Right atrium auricular region (tissue), 2 donors: ENCODE measurements at regions not wholly inside any gene's neighbourhood (a gene's known extent, or its start where the extent isn't known, plus 50 kb on each side); places are given as distances from the start of the nearest gene placed in this dataset.

Experiments
- DNase-seq: peaks from one replicate; pipeline ENCODE4 v3.0.0-alpha.2; 2019; ENCODE audit warnings: low spot score
- H3K27ac ChIP-seq, 2 donors: fragments of 200-600 bp; sonication (generic); 1 replicate in 1 of 2; 2 replicates in 1 of 2; pipeline ENCODE4 v1.5.1; 2016 to 2019
- H3K27me3 ChIP-seq, 2 donors: fragments of 200-600 bp; sonication (generic); one replicate each; pipeline versions ENCODE4 v1.5.1 to v1.6.0; 2017 to 2019
- H3K36me3 ChIP-seq: fragments of 200-600 bp; sonication (generic); one replicate; pipeline ENCODE4 v1.5.1; 2016
- H3K4me1 ChIP-seq, 2 donors: fragments of 200-600 bp; sonication (generic); one replicate each; pipeline versions ENCODE4 v1.5.1 to v1.6.0; 2017 to 2019
- H3K4me3 ChIP-seq, 2 donors: fragments of 200-600 bp; sonication (generic); 1 replicate in 1 of 2; 2 replicates in 1 of 2; pipeline ENCODE4 v1.5.1; 2017 to 2019; ENCODE audit warnings: mild to moderate bottlenecking in 1 of 2, moderate library complexity in 1 of 2
- H3K9me3 ChIP-seq, 2 donors: fragments of 200-600 bp; sonication (generic); one replicate each; pipeline ENCODE4 v1.5.1; 2019
- TF ChIP-seq, protein P1 (sequence below), 2 donors: fragments of 200-600 bp; sonication (generic); IDR thresholded peaks; one replicate each; pipeline ENCODE4 v1.5.1; 2019; ENCODE audit warnings: antibody characterized with exemption in 2 of 2

DNA sequence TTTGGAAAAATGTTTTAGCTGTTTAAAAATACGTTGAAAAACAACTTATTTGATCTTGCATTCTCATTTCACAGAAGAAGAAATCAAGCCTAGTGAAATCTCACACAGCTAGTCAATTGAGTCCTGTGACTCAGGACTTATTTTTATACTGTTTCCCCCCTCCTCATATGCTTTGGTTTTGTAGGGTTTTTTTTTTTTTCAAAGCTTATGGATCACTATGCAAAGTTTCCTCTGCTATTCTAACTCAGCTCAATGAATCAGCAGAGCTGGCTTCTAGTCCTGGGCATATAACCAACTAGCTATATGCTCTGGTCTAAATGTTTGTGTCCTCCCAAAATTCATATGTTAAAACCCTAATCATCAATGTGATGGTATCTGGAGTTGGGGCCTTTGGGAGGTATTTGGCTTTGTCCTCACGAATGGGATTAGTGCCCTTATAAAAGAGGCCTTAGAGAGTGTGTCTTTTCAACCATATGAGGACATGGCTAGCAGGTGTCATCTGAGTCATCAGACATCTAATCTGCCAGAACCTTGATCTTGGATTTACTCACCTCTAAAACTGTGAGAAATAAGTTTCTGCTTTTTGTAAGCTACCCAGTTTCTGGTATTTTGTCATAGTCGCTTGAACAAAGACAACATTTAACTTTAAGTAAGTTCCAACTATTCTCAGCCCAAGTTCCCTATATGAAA, 317.2 kb upstream of the C1orf87 start:
- no peaks in the 10 kb centered on the region for H3K9me3 ChIP-seq
- H3K4me3 ChIP-seq, result no peak overlapping the region
- H3K27me3 ChIP-seq, result no peaks in the 10 kb centered on the region
- DNase-seq, result no peak
- TF ChIP-seq, protein P1, sequence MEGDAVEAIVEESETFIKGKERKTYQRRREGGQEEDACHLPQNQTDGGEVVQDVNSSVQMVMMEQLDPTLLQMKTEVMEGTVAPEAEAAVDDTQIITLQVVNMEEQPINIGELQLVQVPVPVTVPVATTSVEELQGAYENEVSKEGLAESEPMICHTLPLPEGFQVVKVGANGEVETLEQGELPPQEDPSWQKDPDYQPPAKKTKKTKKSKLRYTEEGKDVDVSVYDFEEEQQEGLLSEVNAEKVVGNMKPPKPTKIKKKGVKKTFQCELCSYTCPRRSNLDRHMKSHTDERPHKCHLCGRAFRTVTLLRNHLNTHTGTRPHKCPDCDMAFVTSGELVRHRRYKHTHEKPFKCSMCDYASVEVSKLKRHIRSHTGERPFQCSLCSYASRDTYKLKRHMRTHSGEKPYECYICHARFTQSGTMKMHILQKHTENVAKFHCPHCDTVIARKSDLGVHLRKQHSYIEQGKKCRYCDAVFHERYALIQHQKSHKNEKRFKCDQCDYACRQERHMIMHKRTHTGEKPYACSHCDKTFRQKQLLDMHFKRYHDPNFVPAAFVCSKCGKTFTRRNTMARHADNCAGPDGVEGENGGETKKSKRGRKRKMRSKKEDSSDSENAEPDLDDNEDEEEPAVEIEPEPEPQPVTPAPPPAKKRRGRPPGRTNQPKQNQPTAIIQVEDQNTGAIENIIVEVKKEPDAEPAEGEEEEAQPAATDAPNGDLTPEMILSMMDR (IDR thresholded peaks at IDR 0.05), result no peak
- H3K27ac ChIP-seq, result no peak overlapping the region
- no peaks in the 10 kb centered on the region for H3K4me1 ChIP-seq
- no peaks in the 10 kb centered on the region for H3K36me3 ChIP-seq

GRCh38 chr1:60388092-60388987, 314.8 kb upstream of the C1orf87 start:
- no peak overlapping the region for H3K4me3 ChIP-seq
- H3K27me3 ChIP-seq, result no peaks in the 10 kb centered on the region
- TF ChIP-seq, protein P1 (IDR thresholded peaks at IDR 0.05), result no peak
- H3K9me3 ChIP-seq, result no peaks in the 10 kb centered on the region
- no peaks in the 10 kb centered on the region for H3K4me1 ChIP-seq
- no peaks in the 10 kb centered on the region for H3K36me3 ChIP-seq
- no peak overlapping the region for H3K27ac ChIP-seq
- DNase-seq, result no peak

DNA sequence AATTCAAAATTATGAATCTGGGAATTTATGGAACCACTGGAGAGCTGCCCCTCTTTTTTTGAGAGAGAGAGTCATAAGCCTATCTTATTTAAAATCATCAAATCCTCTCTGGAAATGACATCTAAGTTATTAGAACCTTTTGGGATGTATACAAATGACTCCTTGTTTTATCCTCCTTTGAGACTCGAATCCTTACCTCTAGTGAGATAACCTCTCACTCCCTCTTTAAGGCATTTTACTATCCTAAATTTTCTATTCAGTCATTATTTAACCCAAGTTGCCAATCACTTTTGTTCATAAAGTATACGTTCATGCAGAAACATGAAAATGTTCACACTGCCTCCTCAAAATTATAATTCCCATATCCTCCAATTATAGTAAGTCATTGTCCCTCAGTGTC, 313.6 kb upstream of the C1orf87 start:
- H3K36me3 ChIP-seq, result no peaks in the 10 kb centered on the region
- H3K4me1 ChIP-seq, result no peaks in the 10 kb centered on the region
- no peak for DNase-seq
- TF ChIP-seq, protein P1 (IDR thresholded peaks at IDR 0.05), result no peak
- no peaks in the 10 kb centered on the region for H3K9me3 ChIP-seq
- H3K4me3 ChIP-seq, result no peak overlapping the region
- no peaks in the 10 kb centered on the region for H3K27me3 ChIP-seq
- no peak overlapping the region for H3K27ac ChIP-seq

GRCh38 chr1:60386249-60386648, 312.7 kb upstream of the C1orf87 start:
- DNase-seq, result no peak
- TF ChIP-seq, protein P1 (IDR thresholded peaks at IDR 0.05), result no peak
- no peak overlapping the region for H3K27ac ChIP-seq
- no peak overlapping the region for H3K4me3 ChIP-seq
- H3K27me3 ChIP-seq, result no peaks in the 10 kb centered on the region
- no peaks in the 10 kb centered on the region for H3K36me3 ChIP-seq
- H3K4me1 ChIP-seq, result no peaks in the 10 kb centered on the region
- no peaks in the 10 kb centered on the region for H3K9me3 ChIP-seq

GRCh38 chr1:60376196-60376595, 302.6 kb upstream of the C1orf87 start:
- H3K9me3 ChIP-seq, result no peaks in the 10 kb centered on the region
- TF ChIP-seq, protein P1 (IDR thresholded peaks at IDR 0.05), result no peak
- no peak overlapping the region for H3K4me3 ChIP-seq
- no peak for DNase-seq
- H3K27me3 ChIP-seq, result no peaks in the 10 kb centered on the region
- no peak overlapping the region for H3K27ac ChIP-seq
- H3K36me3 ChIP-seq, result no peaks in the 10 kb centered on the region
- H3K4me1 ChIP-seq, result no peaks in the 10 kb centered on the region
